ENCODE measurements at regions not wholly inside any gene's neighbourhood (a gene's known extent, or its start where the extent isn't known, plus 50 kb on each side); places are given as distances from the start of the nearest gene placed in this dataset.

- no peak for DNase-seq
These were observed 115.2 kb downstream of the INHBB start for GRCh38 chr2:120461092-120461491.

- DNase-seq = no peak
These were observed 115.9 kb downstream of the INHBB start for GRCh38 chr2:120461546-120462537.

- no peak for DNase-seq
These were observed 117.6 kb downstream of the INHBB start for GRCh38 chr2:120463527-120463926.

GRCh38 chr2:120463996-120464395, 118.1 kb downstream of the INHBB start:
- no peak for DNase-seq

GRCh38 chr2:120464448-120464931, 118.6 kb downstream of the INHBB start:
- no peak for DNase-seq

- DNase-seq = no peak
These were observed 119.2 kb downstream of the INHBB start for GRCh38 chr2:120465012-120465700.

- DNase-seq = no peak
These were observed 119.7 kb downstream of the INHBB start for GRCh38 chr2:120465701-120465988.

GRCh38 chr2:120465989-120466703, 120.2 kb downstream of the INHBB start:
- DNase-seq = no peak

GRCh38 chr2:120466704-120467054, 120.7 kb downstream of the INHBB start:
- no peak for DNase-seq

- DNase-seq = no peak
These were observed 122.2 kb downstream of the INHBB start for GRCh38 chr2:120468136-120468535.

- no peak for DNase-seq
These were observed 123.5 kb downstream of the INHBB start for GRCh38 chr2:120469426-120469825.

- no peak for DNase-seq
These were observed 124.4 kb downstream of the INHBB start for GRCh38 chr2:120470041-120470965.

GRCh38 chr2:120471166-120471565, 125.2 kb downstream of the INHBB start:
- DNase-seq = no peak

GRCh38 chr2:120472031-120472430, 126.1 kb downstream of the INHBB start:
- DNase-seq = no peak

- no peak for DNase-seq
These were observed 127.0 kb downstream of the INHBB start for GRCh38 chr2:120472891-120473309.

GRCh38 chr2:120473522-120474271, 127.8 kb downstream of the INHBB start:
- no peak for DNase-seq

- no peak for DNase-seq
These were observed 128.6 kb downstream of the INHBB start for GRCh38 chr2:120474486-120474885.

GRCh38 chr2:120476141-120476540, 130.2 kb downstream of the INHBB start:
- no peak for DNase-seq

- DNase-seq = no peak
These were observed 131.3 kb downstream of the INHBB start for GRCh38 chr2:120477198-120477597.

- no peak for DNase-seq
These were observed 132.0 kb downstream of the INHBB start for GRCh38 chr2:120477831-120478481.

GRCh38 chr2:120480346-120480902, 134.5 kb downstream of the INHBB start:
- DNase-seq = no peak

Data from central memory CD4-positive, alpha-beta T cell (primary cell).